HepG2 (cell line): ENCODE measurements at regions not wholly inside any gene's neighbourhood (a gene's known extent, or its start where the extent isn't known, plus 50 kb on each side); places are given as distances from the start of the nearest gene placed in this dataset.

ENCODE experiments used
- ATAC-seq: fragments of 200-7000 bp; cut with Tn5 transposase; 3 replicates; pipeline ENCODE4 v1.9.1; 2020; ENCODE audit warnings: mild to moderate bottlenecking, moderate library complexity
- BruUV-seq: library from RNA; stranded (reverse); fragments of 400-500 nt; replicated peaks from 2 replicates; lab custom pipeline; 2021; lab: Mats Ljungman, UMichigan
- CTCF ChIA-PET: fragments of 300-600 bp; formaldehyde crosslinking; extraction: SDS; loops from one replicate; lab custom pipeline; 2021; ENCODE audit warnings: low total read pairs, inconsistent platforms, low intra/inter-chr PET ratio; lab: Yijun Ruan, JAX
- POLR2A ChIA-PET: fragments of 350-600 bp; sonication (Branson Sonifier 250); formaldehyde crosslinking; loops from one replicate; lab custom pipeline; 2020; ENCODE audit warnings: antibody characterized with exemption, inconsistent platforms; lab: Yijun Ruan, JAX
- DNase-seq: peaks from one replicate; pipeline ENCODE4 v3.0.0-alpha.2; 2015; ENCODE audit warnings: low spot score
- FAIRE-seq: peaks from 3 replicates; lab custom pipeline; 2011; peaks lifted over from hg19 to GRCh38; lab: Jason Lieb, UNC
- H2AFZ ChIP-seq: one replicate; pipeline ENCODE4 v1.6.1; 2011; ENCODE audit warnings: low read length, inconsistent platforms
- H3K27ac ChIP-seq: fragments of 300-600 bp; 3 replicates; pipeline ENCODE4 v1.8.0; 2011; ENCODE audit warnings: mixed run types, mild to moderate bottlenecking, mixed read lengths, low read length, inconsistent platforms; ENCODE audit not compliant: insufficient read depth; ENCODE audit errors: extremely low read length
- H3K27me3 ChIP-seq, 2 experiments: fragments of 200-600 bp in 1 of 2; 2 replicates in 1 of 2; 3 replicates in 1 of 2; pipeline versions ENCODE4 v1.6.0 to v1.8.0; 2011; ENCODE audit warnings: low read length in 2 of 2, mild to moderate bottlenecking in 2 of 2, moderate library complexity in 2 of 2, inconsistent platforms in 1 of 2; ENCODE audit not compliant: insufficient read depth in 2 of 2, control insufficient read depth in 1 of 2
- H3K36me3 ChIP-seq, 2 experiments: fragments of 200-600 bp in 1 of 2; replicated peaks in 1 of 2; 2 replicates in 1 of 2; 3 replicates in 1 of 2; pipeline versions ENCODE4 v1.5.1 to v1.8.0; 2011; ENCODE audit warnings: low read length in 2 of 2, inconsistent platforms in 1 of 2; ENCODE audit not compliant: insufficient read depth in 2 of 2, control insufficient read depth in 1 of 2
- H3K4me1 ChIP-seq: 2 replicates; pipeline ENCODE4 v1.5.1; 2012; ENCODE audit warnings: low read length, inconsistent platforms; ENCODE audit not compliant: insufficient read depth
- H3K4me2 ChIP-seq: 2 replicates; pipeline ENCODE4 v1.6.0; 2011; ENCODE audit warnings: low read depth, low read length, inconsistent platforms
- H3K4me3 ChIP-seq, 3 experiments: fragments of 200-600 bp in 1 of 3; sonication (generic), shearing (Covaris generic) in 1 of 3; replicated peaks in 1 of 3; 2 replicates each; pipeline ENCODE4 v1.5.1; 2011 to 2016; ENCODE audit warnings: low read length in 3 of 3, inconsistent platforms in 2 of 3, low read depth in 2 of 3, mild to moderate bottlenecking in 2 of 3, control low read depth in 1 of 3, mixed read lengths in 1 of 3; ENCODE audit not compliant: insufficient read depth in 1 of 3
- H3K79me2 ChIP-seq: one replicate; pipeline ENCODE4 v1.6.1; 2011; ENCODE audit warnings: low read length, inconsistent platforms; ENCODE audit not compliant: insufficient read depth
- H3K9ac ChIP-seq: 2 replicates; pipeline ENCODE4 v1.6.0; 2011; ENCODE audit warnings: mild to moderate bottlenecking, low read depth, low read length, inconsistent platforms; ENCODE audit not compliant: insufficient read depth
- H3K9me3 ChIP-seq: 2 replicates; pipeline ENCODE4 v1.5.1; 2012; ENCODE audit warnings: mild to moderate bottlenecking, low read length
- H4K20me1 ChIP-seq: 2 replicates; pipeline ENCODE4 v1.6.0; 2011; ENCODE audit warnings: inconsistent platforms, mild to moderate bottlenecking, low read length, moderate library complexity; ENCODE audit not compliant: insufficient read depth
- DNMT1 ChIP-seq: sonication (generic); formaldehyde crosslinking; IDR thresholded peaks from 2 replicates; pipeline ENCODE4 v1.5.1; 2020; ENCODE audit warnings: mild to moderate bottlenecking, missing genetic modification reagents
- E2F1 ChIP-seq: sonication (generic); formaldehyde crosslinking; IDR thresholded peaks from 2 replicates; pipeline ENCODE4 v1.5.0; 2020; ENCODE audit warnings: missing genetic modification reagents
- RFX3 ChIP-seq: IDR thresholded peaks from 2 replicates; pipeline ENCODE4 v1.6.1; 2016; ENCODE audit warnings: missing biosample characterization, missing genetic modification reagents
- SMAD3 ChIP-seq: sonication (generic); formaldehyde crosslinking; IDR thresholded peaks from 2 replicates; pipeline ENCODE4 v1.4.0; 2020; ENCODE audit warnings: missing genetic modification reagents
- SMAD9 ChIP-seq: sonication (generic); formaldehyde crosslinking; IDR thresholded peaks from 2 replicates; pipeline ENCODE4 v1.5.1; 2020; ENCODE audit warnings: mild to moderate bottlenecking, missing genetic modification reagents
- ZNF143 ChIP-seq: sonication (generic); formaldehyde crosslinking; IDR thresholded peaks from 2 replicates; pipeline ENCODE4 v1.4.0; 2020; ENCODE audit warnings: missing genetic modification reagents
- ZNF30 ChIP-seq: sonication (generic); formaldehyde crosslinking; IDR thresholded peaks from 2 replicates; pipeline ENCODE4 v1.5.0; 2020; ENCODE audit warnings: mild to moderate bottlenecking, missing genetic modification reagents
- ZNF337 ChIP-seq: sonication (generic); formaldehyde crosslinking; IDR thresholded peaks from 2 replicates; pipeline ENCODE4 v1.5.1; 2020; ENCODE audit warnings: missing genetic modification reagents, low read depth, mild to moderate bottlenecking, borderline replicate concordance
- WGBS: methylation state at CpG from one replicate; pipeline ENCODE4 v1.1.6; 2017; ENCODE audit warnings: low lambda C conversion rate; 5-methylcytosine and 5-hydroxymethylcytosine counted together
- in situ Hi-C: cut with HindIII; loops from 2 replicates; pipeline ENCODE4 v1.10.0; 2017; ENCODE audit warnings: low pct_unique_long_range_greater_than_20kb; ENCODE audit not compliant: extremely low pct_ligation_motif_present
- intact Hi-C: fragments of 100-400 bp; cut with micrococcal nuclease; formaldehyde crosslinking; loops from one replicate; pipeline ENCODE4 v1.10.0; 2022; ENCODE audit not compliant: unreplicated experiment
- TF ChIP-seq, protein P1 (sequence below): sonication (generic); formaldehyde crosslinking; conservative IDR thresholded peaks from 2 replicates; pipeline ENCODE4 v1.8.0; 2022; ENCODE audit warnings: low read depth, missing genetic modification reagents

DNA sequence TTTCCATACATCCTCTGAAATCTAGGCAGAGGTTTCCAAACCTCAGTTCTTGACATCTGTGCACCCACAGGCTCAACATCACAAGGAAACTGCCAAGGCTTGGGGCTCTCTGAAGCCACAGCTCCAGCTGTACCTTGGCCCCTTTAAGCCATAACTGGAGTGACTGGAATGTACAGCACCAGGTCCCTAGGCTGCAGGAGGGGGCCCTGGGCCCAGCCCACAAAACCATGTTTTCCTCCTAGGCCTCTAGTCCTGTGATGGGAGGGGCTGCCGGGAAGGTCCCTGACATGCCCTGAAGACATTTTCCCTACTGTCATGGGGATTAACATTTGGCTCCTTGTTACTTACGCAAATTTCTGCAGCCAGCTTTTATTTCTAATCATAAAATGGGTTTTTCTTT lies 1093.0 kb upstream of the PCDH9 start:
- FAIRE-seq, result no peak
- no peak overlapping the region for H3K9ac ChIP-seq
- H3K4me1 ChIP-seq, result no peaks in the 10 kb centered on the region
- no peaks in the 10 kb centered on the region for H3K27me3 ChIP-seq
- DNase-seq, result no peak
- in situ Hi-C loops (no loop called here), intact Hi-C loops (no loop called here)
- ATAC-seq, result no peak
- 44% methylated on average over 2 of the region's 2 CpGs for WGBS
- H3K9me3 ChIP-seq, result peaks cover 27% of the 10 kb centered on the region
- H3K4me3 ChIP-seq, result no peak overlapping the region
- H3K36me3 ChIP-seq, result no peaks in the 10 kb centered on the region
- POLR2A ChIA-PET, result no interaction called here
- no peak overlapping the region for H3K27ac ChIP-seq
- CTCF ChIA-PET, result no interaction called here
- BruUV-seq, result no TSS peak
- H3K4me2 ChIP-seq, result no peak overlapping the region
- H4K20me1 ChIP-seq, result no peaks in the 10 kb centered on the region
- H2AFZ ChIP-seq, result no peak overlapping the region
- TF ChIP-seq DNMT1 (no peak), E2F1 (no peak), ZNF30 (CRISPR knock-in tag) (no peak)
- TF ChIP-seq, protein P1, sequence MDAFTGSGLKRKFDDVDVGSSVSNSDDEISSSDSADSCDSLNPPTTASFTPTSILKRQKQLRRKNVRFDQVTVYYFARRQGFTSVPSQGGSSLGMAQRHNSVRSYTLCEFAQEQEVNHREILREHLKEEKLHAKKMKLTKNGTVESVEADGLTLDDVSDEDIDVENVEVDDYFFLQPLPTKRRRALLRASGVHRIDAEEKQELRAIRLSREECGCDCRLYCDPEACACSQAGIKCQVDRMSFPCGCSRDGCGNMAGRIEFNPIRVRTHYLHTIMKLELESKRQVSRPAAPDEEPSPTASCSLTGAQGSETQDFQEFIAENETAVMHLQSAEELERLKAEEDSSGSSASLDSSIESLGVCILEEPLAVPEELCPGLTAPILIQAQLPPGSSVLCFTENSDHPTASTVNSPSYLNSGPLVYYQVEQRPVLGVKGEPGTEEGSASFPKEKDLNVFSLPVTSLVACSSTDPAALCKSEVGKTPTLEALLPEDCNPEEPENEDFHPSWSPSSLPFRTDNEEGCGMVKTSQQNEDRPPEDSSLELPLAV (CRISPR knock-in tag), result no peak
- no peaks in the 10 kb centered on the region for H3K79me2 ChIP-seq

DNA sequence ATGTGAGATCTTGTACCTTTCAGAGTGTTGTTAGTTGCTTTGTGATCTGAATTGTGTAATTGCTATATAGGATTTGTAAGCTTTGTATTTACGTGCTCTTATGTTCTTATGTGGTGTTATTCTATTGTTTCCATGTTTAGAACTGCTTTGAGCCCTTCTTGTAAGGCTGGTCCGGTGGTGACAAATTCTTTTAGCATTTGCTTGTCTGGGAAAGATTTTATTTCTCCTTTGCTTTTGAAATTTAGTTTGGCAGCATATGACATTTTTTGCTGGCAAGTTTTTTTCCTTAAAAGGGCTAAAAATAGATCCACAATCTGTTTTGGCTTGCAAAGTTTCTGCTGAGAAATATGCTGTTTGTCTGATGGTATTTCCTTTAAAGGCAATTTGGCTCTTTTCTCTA lies 1089.2 kb upstream of the PCDH9 start:
- ATAC-seq (no peak), DNase-seq (no peak), FAIRE-seq (no peak)
- Histone ChIP-seq H3K9me3 (peaks cover 27% of the 10 kb centered on the region), H4K20me1 (no peaks in the 10 kb centered on the region), H3K4me2 (no peak overlapping the region), H3K4me1 (no peaks in the 10 kb centered on the region), H3K4me3 (no peak overlapping the region), H3K36me3 (no peaks in the 10 kb centered on the region), H3K27me3 (no peaks in the 10 kb centered on the region), H2AFZ (no peak overlapping the region), H3K79me2 (no peaks in the 10 kb centered on the region), H3K27ac (no peak overlapping the region), H3K9ac (no peak overlapping the region)
- CTCF ChIA-PET, result no interaction called here
- in situ Hi-C loops (no loop called here), intact Hi-C loops (no loop called here)
- TF ChIP-seq SMAD3 (no peak), ZNF337 (CRISPR knock-in tag) (peak; percentile 93; the same call in 1 of the 2 replicates), RFX3 (no peak), ZNF143 (CRISPR knock-in tag) (no peak), SMAD9 (CRISPR knock-in tag) (no peak)
- BruUV-seq, result no TSS peak
- WGBS, result 4% methylated on average over 2 of the region's 2 CpGs
- POLR2A ChIA-PET, result no interaction called here
